Esophagus muscularis mucosa (tissue), 3 donors: ENCODE measurements at regions not wholly inside any gene's neighbourhood (a gene's known extent, or its start where the extent isn't known, plus 50 kb on each side); places are given as distances from the start of the nearest gene placed in this dataset.

ENCODE experiments used
- EP300 ChIP-seq: sonication (generic); formaldehyde crosslinking; IDR thresholded peaks from one replicate; pipeline ENCODE4 v1.6.1; 2017; ENCODE audit warnings: antibody characterized with exemption
- TF ChIP-seq, protein P1 (sequence below), 3 experiments: fragments of 200-600 bp in 2 of 3; fragments of 450-650 bp in 1 of 3; sonication (generic) in 2 of 3; IDR thresholded peaks; one replicate each; pipeline ENCODE4 v1.5.1; 2017 to 2019; ENCODE audit warnings: antibody characterized with exemption in 3 of 3, mild to moderate bottlenecking in 2 of 3, moderate library complexity in 1 of 3

DNA sequence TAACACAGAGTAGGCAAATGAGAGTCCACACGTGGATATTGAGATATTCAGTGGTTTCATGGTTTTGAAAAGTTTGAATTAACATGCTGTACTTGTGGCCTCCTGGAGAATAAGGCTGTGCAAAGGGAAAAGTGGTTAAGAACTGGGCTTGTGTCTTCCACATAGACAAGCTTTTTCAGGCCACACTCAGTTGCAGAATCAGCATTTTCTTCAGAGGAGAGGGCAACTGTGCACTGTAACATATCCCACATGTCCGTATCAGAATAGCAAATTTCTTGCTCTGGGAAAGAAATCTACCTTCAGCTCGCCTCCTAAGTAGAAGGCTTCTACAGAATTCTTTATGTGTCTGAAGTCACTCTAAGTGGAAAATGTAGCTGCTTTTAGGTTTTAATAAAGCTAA is 84.9 kb downstream of the ZC3H11B start:
- TF ChIP-seq EP300, result no peak
- TF ChIP-seq, protein P1, sequence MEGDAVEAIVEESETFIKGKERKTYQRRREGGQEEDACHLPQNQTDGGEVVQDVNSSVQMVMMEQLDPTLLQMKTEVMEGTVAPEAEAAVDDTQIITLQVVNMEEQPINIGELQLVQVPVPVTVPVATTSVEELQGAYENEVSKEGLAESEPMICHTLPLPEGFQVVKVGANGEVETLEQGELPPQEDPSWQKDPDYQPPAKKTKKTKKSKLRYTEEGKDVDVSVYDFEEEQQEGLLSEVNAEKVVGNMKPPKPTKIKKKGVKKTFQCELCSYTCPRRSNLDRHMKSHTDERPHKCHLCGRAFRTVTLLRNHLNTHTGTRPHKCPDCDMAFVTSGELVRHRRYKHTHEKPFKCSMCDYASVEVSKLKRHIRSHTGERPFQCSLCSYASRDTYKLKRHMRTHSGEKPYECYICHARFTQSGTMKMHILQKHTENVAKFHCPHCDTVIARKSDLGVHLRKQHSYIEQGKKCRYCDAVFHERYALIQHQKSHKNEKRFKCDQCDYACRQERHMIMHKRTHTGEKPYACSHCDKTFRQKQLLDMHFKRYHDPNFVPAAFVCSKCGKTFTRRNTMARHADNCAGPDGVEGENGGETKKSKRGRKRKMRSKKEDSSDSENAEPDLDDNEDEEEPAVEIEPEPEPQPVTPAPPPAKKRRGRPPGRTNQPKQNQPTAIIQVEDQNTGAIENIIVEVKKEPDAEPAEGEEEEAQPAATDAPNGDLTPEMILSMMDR (IDR thresholded peaks at IDR 0.05), result no peak
